ENCODE measurements at regions not wholly inside any gene's neighbourhood (a gene's known extent, or its start where the extent isn't known, plus 50 kb on each side); places are given as distances from the start of the nearest gene placed in this dataset.
"Not testable (repeated sequence)": the region's sequence is repeated elsewhere in the genome, so short reads cannot be mapped to it uniquely, and the experiment has no call there.

- no peak for DNase-seq (ENCODE audit: low spot score)
These were observed 446.8 kb upstream of the DPH6 start for GRCh38 chr15:35992791-35993190.

GRCh38 chr15:35993196-35993595 lies 447.2 kb upstream of the DPH6 start:
- DNase-seq (ENCODE audit: low spot score), result no peak

- no peak for DNase-seq (ENCODE audit: low spot score)
These were observed 448.9 kb upstream of the DPH6 start for GRCh38 chr15:35994876-35995275.

GRCh38 chr15:35998663-35999602 lies 453.0 kb upstream of the DPH6 start:
- no peak for DNase-seq (ENCODE audit: low spot score)

- no peak for DNase-seq (ENCODE audit: low spot score)
These were observed 459.0 kb upstream of the DPH6 start for GRCh38 chr15:36004891-36005490.

- no peak for DNase-seq (ENCODE audit: low spot score)
These were observed 459.6 kb upstream of the DPH6 start for GRCh38 chr15:36005542-36005941.

- DNase-seq (ENCODE audit: low spot score), result no peak
These were observed 461.7 kb upstream of the DPH6 start for GRCh38 chr15:36007699-36008098.

GRCh38 chr15:36008719-36009118 lies 462.8 kb upstream of the DPH6 start:
- no peak for DNase-seq (ENCODE audit: low spot score)

GRCh38 chr15:36024031-36024688 lies 478.2 kb upstream of the DPH6 start:
- peak; percentile 45 for DNase-seq (ENCODE audit: low spot score)

- DNase-seq (ENCODE audit: low spot score), result no peak
These were observed 480.8 kb upstream of the DPH6 start for GRCh38 chr15:36026627-36027283.

GRCh38 chr15:36029606-36030210 lies 483.7 kb upstream of the DPH6 start:
- DNase-seq (ENCODE audit: low spot score), result no peak

- no peak for DNase-seq (ENCODE audit: low spot score)
These were observed 494.1 kb upstream of the DPH6 start for GRCh38 chr15:36039996-36040572.

GRCh38 chr15:36047018-36047716 lies 501.2 kb upstream of the DPH6 start:
- not testable (repeated sequence) for DNase-seq (ENCODE audit: low spot score)

- no peak for DNase-seq (ENCODE audit: low spot score)
These were observed 504.9 kb upstream of the DPH6 start for GRCh38 chr15:36050899-36051298.

GRCh38 chr15:36052641-36053040 lies 506.7 kb upstream of the DPH6 start:
- DNase-seq (ENCODE audit: low spot score), result not testable (repeated sequence)

GRCh38 chr15:36053746-36054145 lies 507.8 kb upstream of the DPH6 start:
- DNase-seq (ENCODE audit: low spot score), result no peak

GRCh38 chr15:36059596-36059995 lies 513.6 kb upstream of the DPH6 start:
- DNase-seq (ENCODE audit: low spot score), result no peak

- DNase-seq (ENCODE audit: low spot score), result no peak
These were observed 516.4 kb upstream of the DPH6 start for GRCh38 chr15:36062357-36062756.

- DNase-seq (ENCODE audit: low spot score), result no peak
These were observed 512.7 kb upstream of the CDIN1 start for GRCh38 chr15:36066757-36067156.

GRCh38 chr15:36067483-36068274 lies 511.7 kb upstream of the CDIN1 start:
- DNase-seq (ENCODE audit: low spot score), result no peak
